Mucosa of descending colon (tissue), 3 donors: ENCODE measurements at regions not wholly inside any gene's neighbourhood (a gene's known extent, or its start where the extent isn't known, plus 50 kb on each side); places are given as distances from the start of the nearest gene placed in this dataset.

Experiments
- ATAC-seq: fragments of 200-7000 bp; cut with Tn5 transposase; one replicate; pipeline ENCODE4 v1.9.1; 2020; ENCODE audit warnings: mild to moderate bottlenecking, moderate library complexity
- DNase-seq, 3 donors: peaks; one replicate each; pipeline ENCODE4 v3.0.0-alpha.2; 2020
- H3K36me3 ChIP-seq: fragments of 200-600 bp; one replicate; pipeline ENCODE4 v1.8.0; 2021; ENCODE audit warnings: low read depth, mild to moderate bottlenecking
- H3K4me1 ChIP-seq: fragments of 200-600 bp; one replicate; pipeline ENCODE4 v1.8.0; 2021; ENCODE audit warnings: low read depth, mild to moderate bottlenecking
- H3K4me3 ChIP-seq: fragments of 200-600 bp; one replicate; pipeline ENCODE4 v1.8.0; 2021; ENCODE audit warnings: mild to moderate bottlenecking
- H3K9me3 ChIP-seq: fragments of 200-600 bp; one replicate; pipeline ENCODE4 v1.8.0; 2021; ENCODE audit warnings: mild to moderate bottlenecking
- intact Hi-C, 2 donors: fragments of 100-400 bp; cut with DNase I in 1 of 2; cut with micrococcal nuclease in 1 of 2; formaldehyde crosslinking; loops; one replicate each; pipeline versions ENCODE4 v1.11.0 to v1.11.1; 2022; cut with DNase I, micrococcal nuclease
- TF ChIP-seq, protein P1 (sequence below): fragments of 200-600 bp; IDR thresholded peaks from one replicate; pipeline ENCODE4 v1.8.0; 2022; ENCODE audit warnings: antibody characterized with exemption, mild to moderate bottlenecking
- donor health status: DM: no; HTN: no; CAD: no; lungs with moderate emphysema.
- donor health status: DM: no; HTN: no; CAD: no.
- donor health status: DM: no; HTN: yes; CAD: no.

- TF ChIP-seq, protein P1, sequence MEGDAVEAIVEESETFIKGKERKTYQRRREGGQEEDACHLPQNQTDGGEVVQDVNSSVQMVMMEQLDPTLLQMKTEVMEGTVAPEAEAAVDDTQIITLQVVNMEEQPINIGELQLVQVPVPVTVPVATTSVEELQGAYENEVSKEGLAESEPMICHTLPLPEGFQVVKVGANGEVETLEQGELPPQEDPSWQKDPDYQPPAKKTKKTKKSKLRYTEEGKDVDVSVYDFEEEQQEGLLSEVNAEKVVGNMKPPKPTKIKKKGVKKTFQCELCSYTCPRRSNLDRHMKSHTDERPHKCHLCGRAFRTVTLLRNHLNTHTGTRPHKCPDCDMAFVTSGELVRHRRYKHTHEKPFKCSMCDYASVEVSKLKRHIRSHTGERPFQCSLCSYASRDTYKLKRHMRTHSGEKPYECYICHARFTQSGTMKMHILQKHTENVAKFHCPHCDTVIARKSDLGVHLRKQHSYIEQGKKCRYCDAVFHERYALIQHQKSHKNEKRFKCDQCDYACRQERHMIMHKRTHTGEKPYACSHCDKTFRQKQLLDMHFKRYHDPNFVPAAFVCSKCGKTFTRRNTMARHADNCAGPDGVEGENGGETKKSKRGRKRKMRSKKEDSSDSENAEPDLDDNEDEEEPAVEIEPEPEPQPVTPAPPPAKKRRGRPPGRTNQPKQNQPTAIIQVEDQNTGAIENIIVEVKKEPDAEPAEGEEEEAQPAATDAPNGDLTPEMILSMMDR, result no peak
- H3K9me3 ChIP-seq, result no peaks in the 10 kb centered on the region
- no peaks in the 10 kb centered on the region for H3K4me1 ChIP-seq
- H3K4me3 ChIP-seq, result no peak overlapping the region
- DNase-seq, result no peak
- no peak for ATAC-seq
- intact Hi-C loops, result no loop called here
- no peaks in the 10 kb centered on the region for H3K36me3 ChIP-seq
Measured at GRCh38 chr2:240206630-240207029, 66.2 kb upstream of the OTOS start.

GRCh38 chr2:240207661-240208060 lies 67.2 kb upstream of the OTOS start:
- ATAC-seq, result no peak
- no peak for DNase-seq
- Histone ChIP-seq H3K9me3 (no peaks in the 10 kb centered on the region), H3K36me3 (no peaks in the 10 kb centered on the region), H3K4me1 (no peaks in the 10 kb centered on the region), H3K4me3 (no peak overlapping the region)
- intact Hi-C loops, result no loop called here
- TF ChIP-seq, protein P1, result no peak

DNA sequence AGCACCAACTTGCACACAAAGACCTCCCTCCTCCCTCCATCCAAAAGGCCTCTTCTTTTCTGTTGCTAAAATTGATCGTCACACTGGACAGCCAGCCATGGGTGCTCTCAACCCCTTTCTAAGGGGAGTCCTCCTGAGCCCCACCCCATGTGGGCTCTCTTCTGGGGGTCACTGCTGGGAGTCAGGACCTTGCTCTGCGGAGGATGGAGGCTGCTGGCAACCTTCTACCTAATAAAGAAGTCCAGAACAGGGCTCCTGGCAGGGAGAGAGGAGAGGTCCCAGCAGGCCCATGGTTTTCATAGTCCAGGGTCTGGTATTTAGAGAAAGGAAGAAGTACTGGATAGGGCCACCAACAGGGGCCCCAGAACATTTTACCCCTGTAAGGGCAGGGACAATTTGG lies 67.6 kb upstream of the OTOS start:
- Histone ChIP-seq H3K36me3 (no peaks in the 10 kb centered on the region), H3K4me3 (no peak overlapping the region), H3K4me1 (no peaks in the 10 kb centered on the region), H3K9me3 (no peaks in the 10 kb centered on the region)
- TF ChIP-seq, protein P1, result no peak
- DNase-seq (no peak), ATAC-seq (no peak)
- intact Hi-C loops, result no loop called here

DNA sequence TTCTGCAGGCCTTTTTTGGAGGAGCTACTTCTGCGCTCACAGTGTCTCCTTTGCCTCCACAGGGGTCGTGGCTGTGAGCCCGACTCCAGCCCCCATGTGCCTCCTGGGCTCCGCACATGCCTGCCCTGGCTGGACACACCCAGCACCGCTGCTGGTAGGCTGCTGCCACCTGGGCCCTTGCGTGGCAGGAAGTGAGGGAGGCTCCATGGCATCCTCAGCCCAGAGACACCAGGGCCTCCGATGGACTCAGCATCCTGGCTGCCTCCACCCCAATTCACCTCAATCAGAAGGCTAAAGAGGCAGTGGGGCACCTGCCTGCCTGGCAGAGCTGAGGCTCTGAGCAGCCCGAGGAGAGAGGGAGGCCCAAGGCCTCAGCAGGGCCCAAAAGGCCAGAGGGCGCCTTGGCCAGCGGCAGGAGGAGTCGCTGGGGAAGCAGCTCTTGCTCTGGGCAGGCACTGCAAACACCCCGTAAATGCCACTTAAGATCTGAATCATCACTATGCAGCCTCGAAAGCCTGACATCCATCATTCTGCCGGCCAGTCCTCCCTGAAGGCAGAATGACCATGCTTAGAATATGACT lies 68.3 kb upstream of the OTOS start:
- H3K4me3 ChIP-seq, result no peak overlapping the region
- DNase-seq (no peak), ATAC-seq (no peak)
- intact Hi-C loops, result no loop called here
- TF ChIP-seq, protein P1, result no peak
- no peaks in the 10 kb centered on the region for H3K36me3 ChIP-seq
- H3K4me1 ChIP-seq, result no peaks in the 10 kb centered on the region
- H3K9me3 ChIP-seq, result no peaks in the 10 kb centered on the region

- H3K4me3 ChIP-seq, result no peak overlapping the region
- no peak for ATAC-seq
- intact Hi-C loops, result no loop called here
- TF ChIP-seq, protein P1, result no peak
- no peaks in the 10 kb centered on the region for H3K9me3 ChIP-seq
- DNase-seq, result no peak
- no peaks in the 10 kb centered on the region for H3K36me3 ChIP-seq
- no peaks in the 10 kb centered on the region for H3K4me1 ChIP-seq
Measured at GRCh38 chr2:240209493-240209892, 69.0 kb upstream of the OTOS start.
